ENCODE measurements at regions not wholly inside any gene's neighbourhood (a gene's known extent, or its start where the extent isn't known, plus 50 kb on each side); places are given as distances from the start of the nearest gene placed in this dataset.
"Not testable (repeated sequence)": the region's sequence is repeated elsewhere in the genome, so short reads cannot be mapped to it uniquely, and the experiment has no call there.

DNA sequence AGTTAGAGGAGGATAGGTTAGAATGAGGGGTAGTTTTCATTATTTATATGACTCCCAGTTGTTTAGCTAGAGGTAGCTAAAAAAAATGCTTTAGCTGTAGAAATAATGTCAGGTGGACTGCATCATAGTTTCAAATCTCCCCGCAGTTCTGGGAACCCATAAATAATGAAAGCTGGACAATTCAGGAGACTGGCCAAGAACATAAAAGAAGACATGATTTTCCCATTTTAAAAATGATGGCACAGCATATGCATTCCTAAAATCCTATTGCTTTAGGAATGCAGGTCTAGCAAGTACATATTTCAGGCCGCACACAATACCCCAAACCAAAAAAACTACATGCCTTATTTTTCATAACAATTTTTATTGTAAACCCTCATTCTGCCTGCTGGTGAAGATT, 143.3 kb downstream of the CTH start:
- no peak for DNase-seq (ENCODE audit: low read depth, low spot score)

- DNase-seq (ENCODE audit: low read depth, low spot score) = no peak
Measured at GRCh38 chr1:70556541-70556940, 145.5 kb downstream of the CTH start.

DNA sequence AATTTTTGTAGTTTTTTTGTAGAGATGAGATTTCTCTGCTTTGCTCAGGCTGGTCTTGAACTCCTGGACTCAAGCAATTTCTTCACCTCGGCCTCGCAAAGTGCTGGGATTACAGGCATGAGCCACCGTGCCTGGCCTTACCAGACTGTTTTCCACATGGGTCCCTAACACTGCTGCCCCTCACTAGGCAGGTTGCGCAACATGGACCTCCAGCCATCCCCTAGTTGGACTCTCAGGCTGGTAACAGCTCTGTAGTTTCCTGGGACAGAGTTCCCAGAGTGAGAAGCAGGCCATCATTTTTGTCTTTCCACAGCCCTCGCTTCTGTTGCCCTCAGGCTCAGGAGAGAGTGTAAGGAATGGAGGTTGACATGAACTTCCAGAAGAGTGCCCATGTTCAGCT, 156.1 kb downstream of the CTH start:
- no peak for DNase-seq (ENCODE audit: low read depth, low spot score)

DNA sequence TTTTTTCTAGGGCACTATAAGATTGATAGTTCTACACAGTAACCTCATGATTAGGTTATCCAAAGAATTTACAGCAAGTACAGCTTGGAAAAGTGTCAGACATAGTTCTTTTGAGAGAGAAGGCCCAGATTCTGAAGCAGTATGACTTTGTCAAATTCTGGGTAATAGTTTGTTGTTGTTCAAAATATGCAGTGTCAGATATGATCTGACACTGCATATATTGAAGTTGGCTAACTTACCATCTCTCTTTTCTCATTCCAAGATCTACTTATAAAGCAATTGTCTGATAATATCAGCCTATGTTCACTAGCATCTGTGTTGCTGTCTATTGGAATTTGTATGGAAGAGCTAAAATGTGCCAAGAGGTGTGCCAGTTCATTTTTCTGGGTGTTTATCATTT, 160.1 kb downstream of the CTH start:
- DNase-seq (ENCODE audit: low read depth, low spot score) = no peak

DNA sequence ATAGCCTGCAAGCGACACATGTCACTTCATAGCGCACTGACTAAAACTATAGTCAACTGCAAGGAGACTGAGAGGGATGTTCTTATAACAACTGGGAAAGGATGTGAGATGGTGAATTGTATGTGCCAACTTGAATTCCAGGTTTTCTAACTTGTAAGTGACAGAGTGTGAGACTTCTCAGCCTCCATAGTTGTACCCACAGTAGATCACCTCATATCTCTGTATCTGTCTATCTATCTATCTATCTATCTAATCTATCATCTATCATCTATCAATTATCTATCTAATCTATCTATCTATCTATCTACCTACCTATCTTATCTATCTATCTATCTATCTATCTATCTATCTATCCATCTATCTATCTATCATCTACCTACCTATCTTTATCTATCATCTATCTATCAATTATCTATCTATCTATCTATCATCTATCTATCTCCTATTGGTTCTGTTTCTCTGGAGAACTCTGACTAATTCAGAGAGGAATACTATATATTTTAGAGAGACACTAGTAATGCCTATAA, 162.3 kb downstream of the CTH start:
- no peak for DNase-seq (ENCODE audit: low read depth, low spot score)

DNA sequence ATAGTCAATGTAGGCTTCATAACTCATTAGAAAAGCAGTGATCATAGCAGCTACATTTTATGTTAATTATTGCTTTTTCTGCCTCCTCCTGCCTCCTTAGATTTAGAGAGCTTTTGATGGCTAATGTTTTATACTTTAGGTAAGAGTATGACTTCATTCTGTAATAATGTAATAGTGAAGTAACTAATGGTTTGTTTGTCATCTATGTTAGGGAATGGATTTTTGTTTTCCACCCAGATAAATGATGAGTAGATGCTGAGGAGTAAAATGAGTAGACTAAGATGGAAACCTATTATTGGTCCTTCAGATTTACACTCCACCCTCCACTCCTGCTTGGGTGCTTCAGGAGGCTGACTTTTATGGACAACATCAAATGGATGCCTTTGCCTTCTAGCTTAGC, 170.6 kb downstream of the CTH start:
- no peak for DNase-seq (ENCODE audit: low read depth, low spot score)

- no peak for DNase-seq (ENCODE audit: low read depth, low spot score)
Measured at GRCh38 chr1:70583522-70583921, 172.5 kb downstream of the CTH start.

DNA sequence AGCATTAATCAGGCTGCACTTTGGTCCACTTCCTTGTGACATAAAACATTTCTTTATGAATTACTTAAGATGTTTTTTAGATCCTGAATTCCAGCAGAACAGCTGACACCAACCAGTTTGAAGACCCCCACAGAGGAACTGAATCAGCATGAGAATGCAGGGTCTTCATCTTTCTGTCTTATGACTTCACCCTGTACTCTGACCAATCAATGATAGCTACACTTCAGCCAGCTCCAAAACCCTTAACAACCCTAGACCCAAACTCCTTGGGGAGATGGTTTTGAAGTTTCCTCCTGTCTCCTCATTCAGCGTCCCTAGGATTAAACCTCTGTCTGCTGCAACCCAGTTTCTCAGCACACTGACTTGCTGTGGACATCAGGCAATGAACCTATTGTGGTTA, 175.0 kb downstream of the CTH start:
- DNase-seq (ENCODE audit: low read depth, low spot score) = no peak

DNA sequence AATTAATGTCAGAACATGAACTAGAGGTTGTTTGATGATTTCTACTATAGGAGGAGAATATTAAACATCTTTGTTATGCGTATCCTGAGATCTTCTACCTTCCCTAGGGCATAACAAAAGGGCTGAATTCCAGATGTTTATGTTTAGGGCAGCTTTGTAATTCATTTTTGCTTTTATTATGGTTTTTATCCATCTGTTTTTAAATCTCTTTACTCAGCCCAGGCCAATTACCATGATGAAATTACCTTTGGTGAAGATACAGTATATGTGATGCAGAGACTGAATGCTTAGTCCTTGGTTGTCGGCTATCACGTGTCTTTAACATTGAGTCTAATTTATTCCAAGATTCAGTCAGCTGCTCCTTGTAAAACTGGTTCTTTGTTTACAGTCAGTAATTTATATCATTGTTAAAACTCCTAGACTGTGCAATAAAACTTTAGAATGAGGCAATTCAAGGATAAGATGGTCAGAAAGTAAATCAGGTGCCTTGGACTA, 176.9 kb downstream of the CTH start:
- no peak for DNase-seq (ENCODE audit: low read depth, low spot score)

GRCh38 chr1:70593551-70593950, 182.5 kb downstream of the CTH start:
- not testable (repeated sequence) for DNase-seq (ENCODE audit: low read depth, low spot score)

- DNase-seq (ENCODE audit: low read depth, low spot score) = no peak
Measured at GRCh38 chr1:70608815-70609214, 197.7 kb downstream of the CTH start.

GRCh38 chr1:70610164-70610563, 199.1 kb downstream of the CTH start:
- not testable (repeated sequence) for DNase-seq (ENCODE audit: low read depth, low spot score)

GRCh38 chr1:70616946-70617345, 205.9 kb downstream of the CTH start:
- DNase-seq (ENCODE audit: low read depth, low spot score) = no peak

DNA sequence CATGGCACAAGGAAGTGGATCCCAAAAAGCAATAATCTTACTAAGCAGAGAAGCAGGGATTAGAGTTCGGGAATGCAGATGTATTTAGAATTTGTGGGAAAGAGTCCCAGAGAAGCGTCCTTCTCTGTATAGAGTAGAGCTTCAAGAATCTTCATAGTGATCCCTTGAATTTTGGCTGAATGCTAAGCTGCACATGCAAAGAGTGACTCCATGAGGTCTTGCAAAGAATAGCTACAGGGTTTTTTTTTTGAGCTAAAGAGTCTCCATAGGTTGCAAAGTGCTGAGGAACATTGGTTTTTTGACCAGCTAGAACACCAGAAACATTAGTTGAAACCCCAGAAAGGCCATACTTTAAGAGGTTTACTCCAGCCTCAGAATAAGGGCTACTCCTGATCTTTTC, 206.7 kb downstream of the CTH start:
- no peak for DNase-seq (ENCODE audit: low read depth, low spot score)

GRCh38 chr1:70627910-70628309, 216.8 kb downstream of the CTH start:
- no peak for DNase-seq (ENCODE audit: low read depth, low spot score)

DNA sequence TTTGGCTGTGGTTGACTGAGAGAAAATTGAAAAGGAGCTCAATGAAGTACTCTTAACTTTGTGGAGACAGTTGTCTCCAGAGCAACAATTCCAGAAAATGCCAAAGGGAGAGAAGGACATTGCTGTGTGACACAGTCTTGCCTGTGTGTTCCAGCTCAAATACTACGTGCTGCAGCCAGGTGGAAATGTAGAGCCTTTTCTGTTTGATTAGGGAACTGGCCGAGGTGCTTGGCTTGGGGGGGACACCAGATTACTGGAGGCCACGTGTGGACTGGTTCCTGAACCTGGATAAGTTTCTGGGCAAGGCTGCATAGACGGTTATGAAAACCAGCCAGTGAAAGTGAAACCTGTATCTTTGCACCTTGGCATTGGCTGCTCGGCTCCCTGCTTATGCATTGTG, 217.9 kb downstream of the CTH start:
- no peak for DNase-seq (ENCODE audit: low read depth, low spot score)

DNA sequence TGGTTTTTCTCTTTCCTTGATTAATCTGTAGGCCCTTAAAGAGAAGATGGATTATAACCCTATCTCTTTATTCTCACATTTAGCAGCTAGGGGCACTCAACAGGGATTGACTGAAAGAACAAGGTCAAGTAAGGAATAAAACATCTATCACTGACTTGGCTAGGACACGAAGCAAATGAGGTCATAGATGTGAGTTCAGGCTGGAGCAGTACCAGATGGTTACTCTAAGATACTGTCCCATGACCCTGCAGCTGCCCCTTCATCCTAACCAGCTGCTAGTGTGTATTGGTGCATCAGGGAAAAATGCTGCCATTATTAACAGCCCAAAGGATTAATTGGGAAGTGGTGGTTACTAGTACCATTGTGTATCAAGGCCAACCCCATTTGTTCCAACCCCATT, 221.9 kb downstream of the CTH start:
- DNase-seq (ENCODE audit: low read depth, low spot score) = no peak

GRCh38 chr1:70635868-70636267, 224.8 kb downstream of the CTH start:
- DNase-seq (ENCODE audit: low read depth, low spot score) = no peak

DNA sequence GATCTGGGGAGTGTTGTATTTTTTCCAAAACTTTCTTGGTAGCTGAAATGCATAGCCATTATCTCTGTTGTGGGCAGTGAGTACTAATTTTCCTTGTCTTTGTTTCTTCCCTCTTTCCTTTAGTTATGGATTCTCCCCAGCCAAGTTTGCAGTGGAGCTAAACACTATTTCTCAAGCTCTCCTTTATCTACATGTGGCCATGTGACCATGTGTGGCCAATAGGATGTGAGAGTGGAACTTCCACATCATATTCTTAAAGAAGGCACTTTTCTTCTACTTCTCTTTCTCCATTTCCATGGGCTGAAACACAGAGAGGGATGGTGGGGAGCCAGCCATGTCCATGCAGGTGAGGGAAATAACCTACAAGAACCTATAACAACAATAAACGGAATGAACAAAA, 230.8 kb downstream of the CTH start:
- DNase-seq (ENCODE audit: low read depth, low spot score) = no peak

GRCh38 chr1:70656361-70656760, 245.3 kb downstream of the CTH start:
- no peak for DNase-seq (ENCODE audit: low read depth, low spot score)

GRCh38 chr1:70659891-70660290, 248.8 kb downstream of the CTH start:
- no peak for DNase-seq (ENCODE audit: low read depth, low spot score)

DNA sequence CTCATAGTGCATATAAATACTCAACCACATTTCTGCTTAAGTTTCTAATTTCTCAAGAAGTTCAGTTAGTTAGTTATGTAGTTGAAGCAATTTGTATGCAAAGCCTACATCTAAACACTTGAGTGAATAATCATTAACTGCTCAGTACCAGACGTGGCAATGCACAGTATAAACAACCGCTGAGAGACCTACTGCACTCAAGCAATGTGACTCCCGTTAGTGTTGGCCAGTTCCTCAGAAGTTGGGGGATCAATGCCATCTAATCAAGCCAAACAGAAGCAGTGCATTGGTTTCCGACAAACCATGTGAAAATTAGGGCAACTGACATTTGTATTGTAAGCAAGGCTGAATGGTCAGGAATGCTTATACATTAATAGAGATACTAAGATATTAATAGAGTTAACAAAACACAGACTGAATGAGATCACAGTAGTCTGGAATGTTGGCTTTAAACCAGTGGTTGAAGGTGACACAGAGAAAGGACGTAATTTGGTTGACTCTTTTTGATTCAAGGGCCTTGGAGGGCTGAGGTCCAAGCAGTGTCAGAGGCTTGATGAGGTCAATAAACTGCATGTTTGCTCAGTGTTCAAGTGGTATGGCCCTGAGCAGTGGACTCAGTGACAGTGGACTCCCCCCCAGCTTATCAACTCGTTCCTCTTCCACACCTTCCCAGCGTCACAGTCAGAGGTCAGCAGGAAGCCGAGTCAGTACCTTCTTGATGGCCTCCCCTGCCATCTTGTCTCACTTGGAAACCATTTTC, 255.5 kb downstream of the CTH start:
- DNase-seq (ENCODE audit: low read depth, low spot score) = no peak

GRCh38 chr1:70667494-70668170, 256.6 kb downstream of the CTH start:
- no peak for DNase-seq (ENCODE audit: low read depth, low spot score)
